Adrenal gland (tissue), 9 donors: ENCODE measurements at regions not wholly inside any gene's neighbourhood (a gene's known extent, or its start where the extent isn't known, plus 50 kb on each side); places are given as distances from the start of the nearest gene placed in this dataset.
"Not testable (repeated sequence)": the region's sequence is repeated elsewhere in the genome, so short reads cannot be mapped to it uniquely, and the experiment has no call there.

ENCODE experiments used
- DNase-seq, 7 donors: peaks; one replicate each; pipeline ENCODE4 v3.0.0-alpha.2; 2019 to 2020
- H3K27ac ChIP-seq, 5 donors: fragments of 200-600 bp; sonication (generic) in 4 of 5; 1 replicate in 3 of 5; 2 replicates in 2 of 5; pipeline versions ENCODE4 v1.5.1 to v1.8.0; 2016 to 2020; ENCODE audit warnings: mild to moderate bottlenecking in 1 of 5
- H3K27me3 ChIP-seq: fragments of 200-600 bp; 2 replicates; pipeline ENCODE4 v1.8.0; 2021
- H3K36me3 ChIP-seq, 2 donors: fragments of 200-600 bp; replicated peaks in 1 of 2; 1 replicate in 1 of 2; 2 replicates in 1 of 2; pipeline versions ENCODE4 v1.5.1 to v1.8.0; 2018 to 2022
- H3K4me1 ChIP-seq, 2 donors: fragments of 200-600 bp; replicated peaks in 1 of 2; 1 replicate in 1 of 2; 2 replicates in 1 of 2; pipeline versions ENCODE4 v1.5.1 to v1.8.0; 2018 to 2021
- H3K4me3 ChIP-seq, 4 donors: fragments of 200-600 bp; sonication (generic) in 3 of 4; one replicate each; pipeline ENCODE4 v1.5.1; 2016 to 2018
- H3K9me3 ChIP-seq, 3 donors: fragments of 200-600 bp; sonication (generic) in 1 of 3; replicated peaks in 1 of 3; 1 replicate in 2 of 3; 2 replicates in 1 of 3; pipeline versions ENCODE4 v1.5.1 to v1.8.0; 2016 to 2021
- POLR2A ChIP-seq, 2 donors: fragments of 450-650 bp; IDR thresholded peaks; one replicate each; pipeline ENCODE4 v1.6.1; 2017; ENCODE audit warnings: antibody characterized with exemption in 2 of 2, mild to moderate bottlenecking in 2 of 2, moderate library complexity in 1 of 2
- WGBS, 4 donors: extraction: QIAGEN DNeasy Blood & Tissue Kit in 2 of 4; methylation state at CpG; one replicate each; pipeline versions ENCODE4 v1.1.5 to v1.1.7; 2013 to 2017; 5-methylcytosine and 5-hydroxymethylcytosine counted together
- intact Hi-C, 2 donors: fragments of 100-400 bp; cut with DNase I; formaldehyde crosslinking; loops; one replicate each; pipeline versions ENCODE4 v1.14.1 to v1.15.0; 2022 to 2023
- TF ChIP-seq, protein P1 (sequence below), 6 experiments: fragments of 450-650 bp in 4 of 6; fragments of 200-600 bp in 2 of 6; sonication (generic) in 1 of 6; IDR thresholded peaks; 1 replicate in 5 of 6; 2 replicates in 1 of 6; pipeline versions ENCODE4 v1.5.1 to v1.8.0; 2016 to 2021; ENCODE audit warnings: antibody characterized with exemption in 6 of 6, mild to moderate bottlenecking in 2 of 6, moderate library complexity in 1 of 6
- donor health status: healthy with polysubstance abuse.
- donor health status: Bipolar disorder and iron deficiency.
- donor health status: DM: yes; HTN: yes; CAD: no.
- donor health status: DM: no; HTN: no; CAD: no.
- donor health status: DM: no; HTN: no; CAD: no.

DNA sequence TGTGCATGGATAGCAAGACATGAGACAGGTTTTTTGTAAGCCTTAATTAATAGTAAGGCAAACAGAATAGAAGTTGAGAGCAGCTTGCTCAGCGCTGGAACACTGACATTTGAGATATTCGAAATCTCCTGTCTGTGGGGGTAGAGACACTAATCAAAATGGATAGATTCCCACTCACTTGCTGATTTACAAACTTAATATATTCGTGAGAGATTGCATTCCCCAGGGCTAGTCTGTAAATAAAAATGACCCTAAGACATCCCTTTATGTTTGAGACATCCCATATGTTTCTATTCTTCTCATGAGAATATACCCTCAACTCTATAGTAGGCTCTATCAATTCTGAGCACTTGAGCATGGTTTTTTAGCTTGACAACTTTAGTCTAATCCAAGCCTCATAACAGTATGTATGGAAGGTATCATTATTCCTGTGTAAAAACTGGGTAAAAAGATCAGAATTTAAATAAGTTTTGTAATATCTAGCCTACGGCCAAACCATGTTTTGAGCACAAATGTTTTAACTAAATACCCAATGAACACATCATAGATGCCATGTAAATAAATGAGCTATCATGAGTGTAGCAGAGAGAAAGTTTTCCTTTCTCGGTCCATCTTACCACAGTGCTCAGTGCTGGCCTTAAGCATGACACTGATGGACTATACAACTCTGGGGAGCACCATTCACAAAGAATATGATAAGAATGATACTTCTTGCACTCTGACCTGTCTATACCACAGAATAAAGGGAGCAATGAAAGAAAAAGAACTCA, 609.2 kb downstream of the PSAT1 start:
- intact Hi-C loops = no loop called here
- 63 to 80% (median 69%) methylated on average over 5 of the region's 5 CpGs for WGBS, 4 donors
- Histone ChIP-seq H3K9me3 (no peaks in the 10 kb centered on the region), H3K4me1 (no peaks in the 10 kb centered on the region), H3K27me3 (no peaks in the 10 kb centered on the region), H3K27ac (no peak overlapping the region), H3K36me3 (no peaks in the 10 kb centered on the region), H3K4me3 (no peak overlapping the region)
- DNase-seq = no peak
- no peak for TF ChIP-seq POLR2A (IDR thresholded peaks at IDR 0.05)
- TF ChIP-seq, protein P1, sequence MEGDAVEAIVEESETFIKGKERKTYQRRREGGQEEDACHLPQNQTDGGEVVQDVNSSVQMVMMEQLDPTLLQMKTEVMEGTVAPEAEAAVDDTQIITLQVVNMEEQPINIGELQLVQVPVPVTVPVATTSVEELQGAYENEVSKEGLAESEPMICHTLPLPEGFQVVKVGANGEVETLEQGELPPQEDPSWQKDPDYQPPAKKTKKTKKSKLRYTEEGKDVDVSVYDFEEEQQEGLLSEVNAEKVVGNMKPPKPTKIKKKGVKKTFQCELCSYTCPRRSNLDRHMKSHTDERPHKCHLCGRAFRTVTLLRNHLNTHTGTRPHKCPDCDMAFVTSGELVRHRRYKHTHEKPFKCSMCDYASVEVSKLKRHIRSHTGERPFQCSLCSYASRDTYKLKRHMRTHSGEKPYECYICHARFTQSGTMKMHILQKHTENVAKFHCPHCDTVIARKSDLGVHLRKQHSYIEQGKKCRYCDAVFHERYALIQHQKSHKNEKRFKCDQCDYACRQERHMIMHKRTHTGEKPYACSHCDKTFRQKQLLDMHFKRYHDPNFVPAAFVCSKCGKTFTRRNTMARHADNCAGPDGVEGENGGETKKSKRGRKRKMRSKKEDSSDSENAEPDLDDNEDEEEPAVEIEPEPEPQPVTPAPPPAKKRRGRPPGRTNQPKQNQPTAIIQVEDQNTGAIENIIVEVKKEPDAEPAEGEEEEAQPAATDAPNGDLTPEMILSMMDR (IDR thresholded peaks at IDR 0.05) = no peak

DNA sequence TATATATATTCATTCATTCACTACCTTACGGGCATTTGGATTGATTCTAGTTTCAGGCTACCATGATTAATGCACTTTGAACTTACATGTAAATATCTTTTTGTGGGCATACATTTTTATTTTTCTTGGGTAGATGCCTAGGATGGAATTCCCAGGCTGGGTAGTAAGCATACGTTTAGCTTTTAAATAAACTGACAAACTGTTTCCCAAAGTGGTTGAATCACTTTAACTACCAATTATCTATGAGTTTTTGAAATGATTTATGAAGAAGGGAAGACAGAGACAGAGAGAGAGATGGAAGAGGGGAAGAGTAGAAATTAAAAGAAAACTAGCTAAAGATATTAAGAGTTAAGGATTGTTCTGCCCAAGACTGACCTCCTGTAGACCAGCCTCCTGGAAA, 612.6 kb downstream of the PSAT1 start:
- intact Hi-C loops = no loop called here
- Histone ChIP-seq H3K9me3 (no peaks in the 10 kb centered on the region), H3K4me3 (no peak overlapping the region), H3K27me3 (no peaks in the 10 kb centered on the region), H3K4me1 (no peaks in the 10 kb centered on the region), H3K27ac (no peak overlapping the region), H3K36me3 (no peaks in the 10 kb centered on the region)
- WGBS, 4 donors = 68 to 82% (median 77%) methylated on average over 2 of the region's 2 CpGs
- no peak for DNase-seq
- TF ChIP-seq POLR2A (IDR thresholded peaks at IDR 0.05) = no peak

DNA sequence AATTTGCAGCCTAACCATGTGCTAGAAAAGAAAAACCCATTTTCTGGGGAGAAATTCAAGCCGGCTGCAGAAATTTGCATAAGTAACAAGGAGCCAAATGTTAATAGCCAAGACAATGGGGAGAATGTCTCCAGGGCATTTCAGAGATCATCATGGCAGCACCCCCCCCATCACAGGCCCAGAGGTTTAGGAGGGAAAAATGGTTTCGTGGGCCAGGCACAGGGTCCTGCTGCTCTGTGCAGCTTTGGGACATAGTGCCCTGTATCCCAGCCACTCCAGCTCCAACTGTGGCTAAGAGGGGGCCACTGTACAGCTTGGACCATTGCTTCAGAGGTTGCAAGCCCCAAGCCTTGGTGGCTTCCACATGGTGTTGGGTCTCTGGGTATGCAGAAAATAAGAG, 620.0 kb downstream of the PSAT1 start:
- DNase-seq, H3K36me3 ChIP-seq, H3K27ac ChIP-seq, H3K27me3 ChIP-seq, intact Hi-C loops, H3K4me1 ChIP-seq, H3K9me3 ChIP-seq, H3K4me3 ChIP-seq: not testable (repeated sequence)
- WGBS, 4 donors = 90 to 100% (median 94%) methylated on average over 2 of the region's 2 CpGs

DNA sequence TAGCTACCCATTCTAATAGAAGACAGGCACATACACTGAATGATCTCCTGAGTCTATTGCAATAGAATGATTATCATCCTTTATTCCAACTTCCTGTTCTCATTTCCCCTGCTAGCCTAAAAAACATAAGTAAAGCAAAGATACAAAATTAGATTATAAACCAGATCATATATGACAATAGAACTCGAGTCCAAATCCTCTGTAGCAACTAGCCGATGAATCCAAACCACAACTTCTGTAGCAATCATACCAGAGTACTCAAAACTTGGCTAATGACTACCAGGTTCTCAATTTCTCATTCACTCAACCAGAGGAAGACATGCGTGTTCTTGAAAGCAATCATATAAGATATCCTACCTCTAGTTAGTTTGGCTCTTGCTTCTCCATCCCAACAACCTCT, 622.1 kb downstream of the PSAT1 start:
- WGBS, 4 donors = 32 to 86% (median 70%) methylated on average over 3 of the region's 3 CpGs
- no peak for DNase-seq
- H3K36me3 ChIP-seq = no peaks in the 10 kb centered on the region
- H3K27me3 ChIP-seq = no peaks in the 10 kb centered on the region
- no peak overlapping the region for H3K27ac ChIP-seq
- H3K9me3 ChIP-seq = no peaks in the 10 kb centered on the region
- TF ChIP-seq, protein P1 (IDR thresholded peaks at IDR 0.05) = no peak
- TF ChIP-seq POLR2A (IDR thresholded peaks at IDR 0.05) = no peak
- H3K4me3 ChIP-seq = no peak overlapping the region
- intact Hi-C loops = no loop called here
- no peaks in the 10 kb centered on the region for H3K4me1 ChIP-seq

DNA sequence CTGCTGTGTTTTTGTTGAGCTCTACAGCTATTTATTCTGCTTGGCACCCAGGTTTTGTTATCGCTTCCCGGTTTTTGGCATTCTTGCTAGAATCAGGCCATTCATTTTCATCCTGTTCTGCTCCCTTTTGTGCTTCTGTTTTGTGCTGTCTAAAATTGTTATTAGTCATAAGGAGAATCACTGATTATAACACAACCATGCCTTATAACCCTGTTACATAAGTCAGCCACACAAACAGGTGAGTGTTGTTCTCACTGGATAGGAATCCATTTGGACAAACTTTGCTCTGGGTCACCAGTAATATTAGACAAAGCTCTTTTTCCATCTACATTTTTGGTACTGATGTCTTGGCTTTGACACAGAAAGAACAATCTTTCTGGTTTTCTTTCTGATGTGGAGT, 622.8 kb downstream of the PSAT1 start:
- no peaks in the 10 kb centered on the region for H3K27me3 ChIP-seq
- intact Hi-C loops = no loop called here
- H3K4me3 ChIP-seq = no peak overlapping the region
- no peak for DNase-seq
- H3K9me3 ChIP-seq = no peaks in the 10 kb centered on the region
- no peaks in the 10 kb centered on the region for H3K4me1 ChIP-seq
- TF ChIP-seq POLR2A (IDR thresholded peaks at IDR 0.05) = no peak
- TF ChIP-seq, protein P1 (IDR thresholded peaks at IDR 0.05) = no peak
- no peak overlapping the region for H3K27ac ChIP-seq
- no peaks in the 10 kb centered on the region for H3K36me3 ChIP-seq
- 72 to 84% (median 77%) methylated on average over 2 of the region's 2 CpGs for WGBS, 4 donors
